MCF 10A (cell line): ENCODE measurements at regions not wholly inside any gene's neighbourhood (a gene's known extent, or its start where the extent isn't known, plus 50 kb on each side); places are given as distances from the start of the nearest gene placed in this dataset.
A peak's percentile ranks its signal among the peaks of the same experiment; 100 is the strongest.

Experiments used
- BruUV-seq: library from RNA; stranded (reverse); fragments of 400-500 nt; replicated peaks from 2 replicates; lab custom pipeline; 2021; lab: Mats Ljungman, UMichigan
- CTCF ChIA-PET: fragments of 300-600 bp; sonication (Branson Sonifier 250); formaldehyde crosslinking; extraction: SDS; loops from one replicate; lab custom pipeline; 2021; ENCODE audit warnings: antibody characterized with exemption, inconsistent platforms; lab: Yijun Ruan, JAX
- POLR2A ChIA-PET: fragments of 300-600, 350-650 bp; sonication (Branson Sonifier 250); formaldehyde crosslinking; extraction: SDS; loops from one replicate; lab custom pipeline; 2020; ENCODE audit warnings: antibody characterized with exemption, inconsistent platforms; lab: Yijun Ruan, JAX
- DNase-seq: peaks from one replicate; pipeline ENCODE4 v3.0.0-alpha.2; 2018; ENCODE audit not compliant: unreplicated experiment
- H3K27ac Mint-ChIP-seq: one replicate; pipeline ENCODE4 v1.8.0; 2022; ENCODE audit warnings: mild to moderate bottlenecking, low read depth, mixed read lengths; ENCODE audit not compliant: unreplicated experiment
- H3K27me3 Mint-ChIP-seq: one replicate; pipeline ENCODE4 v1.8.0; 2022; ENCODE audit warnings: mixed read lengths; ENCODE audit not compliant: insufficient read depth, unreplicated experiment
- H3K36me3 Mint-ChIP-seq: one replicate; pipeline ENCODE4 v1.8.0; 2022; ENCODE audit warnings: mild to moderate bottlenecking, moderate library complexity, mixed read lengths; ENCODE audit not compliant: insufficient read depth, unreplicated experiment
- H3K4me1 Mint-ChIP-seq: one replicate; pipeline ENCODE4 v1.8.0; 2022; ENCODE audit warnings: mixed read lengths; ENCODE audit not compliant: insufficient read depth, unreplicated experiment
- H3K4me3 Mint-ChIP-seq: one replicate; pipeline ENCODE4 v1.8.0; 2022; ENCODE audit warnings: mild to moderate bottlenecking, moderate library complexity, mixed read lengths; ENCODE audit not compliant: unreplicated experiment
- H3K9me3 Mint-ChIP-seq: one replicate; pipeline ENCODE4 v1.8.0; 2022; ENCODE audit warnings: mixed read lengths; ENCODE audit not compliant: unreplicated experiment
- CTCF ChIP-seq: fragments of 200-600 bp; IDR thresholded peaks from one replicate; pipeline ENCODE4 v1.8.0; 2022; ENCODE audit warnings: antibody characterized with exemption, mild to moderate bottlenecking; ENCODE audit not compliant: unreplicated experiment
- intact Hi-C: fragments of 100-400 bp; cut with micrococcal nuclease; formaldehyde crosslinking; loops from 2 replicates; pipeline ENCODE4 v1.14.1; 2022

GRCh38 chr4:80127870-80128419 lies 54.9 kb upstream of the ANTXR2 start:
- Mint-ChIP-seq H3K27ac (peak overlapping the region; percentile 60), H3K4me1 (peaks cover 36% of the 10 kb centered on the region), H3K27me3 (no peaks in the 10 kb centered on the region), H3K9me3 (peaks cover 8% of the 10 kb centered on the region), H3K36me3 (peaks cover 9% of the 10 kb centered on the region), H3K4me3 (no peak overlapping the region)
- no peak for TF ChIP-seq CTCF
- no peak for DNase-seq
- CTCF ChIA-PET: interaction anchor here (0.7 to 1.7 kb wide), 4 partner anchors 9 to 86 kb away, joined by 3 to 5 read pairs (median 4); no protein-coding TSS in a partner anchor
- BruUV-seq: TSS peak; percentile 87
- intact Hi-C loops: loop anchor here (5.0 kb wide), 1 partner anchor 56 kb away; the partner anchor contains the start of gene ANTXR2
- POLR2A ChIA-PET: interaction anchor here (0.6 to 3.6 kb wide), 3 partner anchors 12 to 56 kb away, joined by 3 to 12 read pairs (median 3); no protein-coding TSS in a partner anchor

- Mint-ChIP-seq H3K36me3 (peaks cover 9% of the 10 kb centered on the region), H3K27ac (peak overlapping the region; percentile 70)
- intact Hi-C loops: loop anchor here (5.0 kb wide), 1 partner anchor 54 kb away; the partner anchor contains the start of gene ANTXR2
Measured at GRCh38 chr4:80126435-80126834, 53.4 kb upstream of the ANTXR2 start.

GRCh38 chr4:80125252-80126177 lies 52.5 kb upstream of the ANTXR2 start:
- Mint-ChIP-seq H3K9me3 (peaks cover 8% of the 10 kb centered on the region), H3K4me1 (peaks cover 36% of the 10 kb centered on the region), H3K4me3 (no peak overlapping the region), H3K36me3 (peaks cover 9% of the 10 kb centered on the region), H3K27me3 (no peaks in the 10 kb centered on the region), H3K27ac (peak overlapping the region; percentile 70)
- no TSS peak for BruUV-seq
- intact Hi-C loops: loop anchor here (1.0 to 5.0 kb wide), 2 partner anchors 53 to 59 kb away; partner anchors contain the start of gene ANTXR2
- CTCF ChIA-PET: interaction anchor here (0.5 to 2.1 kb wide), 41 partner anchors 8 to 1173 kb away, joined by 3 to 12 read pairs (median 4); partner anchors contain the start of gene ANTXR2
- POLR2A ChIA-PET: interaction anchor here (2.5 kb wide), 1 partner anchor 53 kb away, joined by 12 read pairs; the partner anchor contains the start of gene ANTXR2
- DNase-seq: peak; percentile 61
- TF ChIP-seq CTCF: peak; percentile 53

More at GRCh38 chr4:80126435-80126834, 53.4 kb upstream of the ANTXR2 start:
- peaks cover 36% of the 10 kb centered on the region for H3K4me1 Mint-ChIP-seq
- ChIA-PET CTCF (interaction anchor here (0.6 to 2.1 kb wide), 22 partner anchors 9 to 1174 kb away, joined by 3 to 12 read pairs (median 4); no protein-coding TSS in a partner anchor), POLR2A (interaction anchor here (0.6 to 2.5 kb wide), 2 partner anchors 54 to 188 kb away, joined by 3 to 12 read pairs; partner anchors contain the start of gene ANTXR2)
- H3K27me3 Mint-ChIP-seq: no peaks in the 10 kb centered on the region
- TF ChIP-seq CTCF: no peak
- H3K9me3 Mint-ChIP-seq: peaks cover 8% of the 10 kb centered on the region
- H3K4me3 Mint-ChIP-seq: no peak overlapping the region
- no TSS peak for BruUV-seq
- DNase-seq: no peak
